ENCODE measurements at regions not wholly inside any gene's neighbourhood (a gene's known extent, or its start where the extent isn't known, plus 50 kb on each side); places are given as distances from the start of the nearest gene placed in this dataset.

- TF ChIP-seq, protein P1, sequence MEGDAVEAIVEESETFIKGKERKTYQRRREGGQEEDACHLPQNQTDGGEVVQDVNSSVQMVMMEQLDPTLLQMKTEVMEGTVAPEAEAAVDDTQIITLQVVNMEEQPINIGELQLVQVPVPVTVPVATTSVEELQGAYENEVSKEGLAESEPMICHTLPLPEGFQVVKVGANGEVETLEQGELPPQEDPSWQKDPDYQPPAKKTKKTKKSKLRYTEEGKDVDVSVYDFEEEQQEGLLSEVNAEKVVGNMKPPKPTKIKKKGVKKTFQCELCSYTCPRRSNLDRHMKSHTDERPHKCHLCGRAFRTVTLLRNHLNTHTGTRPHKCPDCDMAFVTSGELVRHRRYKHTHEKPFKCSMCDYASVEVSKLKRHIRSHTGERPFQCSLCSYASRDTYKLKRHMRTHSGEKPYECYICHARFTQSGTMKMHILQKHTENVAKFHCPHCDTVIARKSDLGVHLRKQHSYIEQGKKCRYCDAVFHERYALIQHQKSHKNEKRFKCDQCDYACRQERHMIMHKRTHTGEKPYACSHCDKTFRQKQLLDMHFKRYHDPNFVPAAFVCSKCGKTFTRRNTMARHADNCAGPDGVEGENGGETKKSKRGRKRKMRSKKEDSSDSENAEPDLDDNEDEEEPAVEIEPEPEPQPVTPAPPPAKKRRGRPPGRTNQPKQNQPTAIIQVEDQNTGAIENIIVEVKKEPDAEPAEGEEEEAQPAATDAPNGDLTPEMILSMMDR (IDR thresholded peaks at IDR 0.05; ENCODE audit: low read depth, low read length, poor library complexity, severe bottlenecking), result no peak
- no peak for TF ChIP-seq EZH2phosphoT487 (IDR thresholded peaks at IDR 0.05; ENCODE audit: borderline replicate concordance, low read length)
These were observed 507.8 kb upstream of the MPDZ start for GRCh38 chr9:13787234-13787833.

All from DOHH2 (cell line).